Right lobe of liver (tissue), 6 donors: ENCODE measurements at regions not wholly inside any gene's neighbourhood (a gene's known extent, or its start where the extent isn't known, plus 50 kb on each side); places are given as distances from the start of the nearest gene placed in this dataset.
"Not testable (repeated sequence)": the region's sequence is repeated elsewhere in the genome, so short reads cannot be mapped to it uniquely, and the experiment has no call there.

Experiments used
- ATAC-seq, 4 donors: fragments of 200-7000 bp; cut with Tn5 transposase; one replicate each; pipeline ENCODE4 v1.9.1; 2020; ENCODE audit warnings: mild to moderate bottlenecking in 4 of 4, moderate library complexity in 4 of 4
- DNase-seq, 3 donors: peaks; one replicate each; pipeline ENCODE4 v3.0.0-alpha.2; 2020
- H3K27ac ChIP-seq, 3 donors: fragments of 200-600 bp; one replicate each; pipeline ENCODE4 v1.8.0; 2022
- H3K27me3 ChIP-seq, 2 donors: fragments of 200-600 bp; one replicate each; pipeline ENCODE4 v1.8.0; 2022
- H3K36me3 ChIP-seq, 4 donors: fragments of 200-600 bp; sonication (generic) in 1 of 4; one replicate each; pipeline versions ENCODE4 v1.5.1 to v1.8.0; 2017 to 2022; ENCODE audit warnings: control low read depth in 1 of 4
- H3K4me1 ChIP-seq, 4 donors: fragments of 200-600 bp; sonication (generic) in 1 of 4; one replicate each; pipeline versions ENCODE4 v1.5.1 to v1.8.0; 2017 to 2022; ENCODE audit warnings: control low read depth in 1 of 4
- H3K4me3 ChIP-seq, 3 donors: fragments of 200-600 bp; one replicate each; pipeline ENCODE4 v1.8.0; 2022
- H3K9me3 ChIP-seq, 4 donors: fragments of 200-600 bp; sonication (generic) in 1 of 4; one replicate each; pipeline versions ENCODE4 v1.5.1 to v1.8.0; 2017 to 2022; ENCODE audit warnings: control low read depth in 1 of 4
- CTCF ChIP-seq, 4 donors: fragments of 200-600 bp in 3 of 4; fragments of 450-650 bp in 1 of 4; IDR thresholded peaks; one replicate each; pipeline versions ENCODE4 v1.5.1 to v1.8.0; 2016 to 2022; ENCODE audit warnings: antibody characterized with exemption in 4 of 4, mild to moderate bottlenecking in 2 of 4
- POLR2A ChIP-seq: fragments of 450-650 bp; IDR thresholded peaks from one replicate; pipeline ENCODE4 v1.6.1; 2017; ENCODE audit warnings: antibody characterized with exemption, mild to moderate bottlenecking
- WGBS: methylation state at CpG from one replicate; pipeline ENCODE4 v1.1.6; 2018; ENCODE audit warnings: low coverage, low lambda C conversion rate; ENCODE audit not compliant: insufficient coverage; ENCODE audit errors: missing lambda C conversion rate; 5-methylcytosine and 5-hydroxymethylcytosine counted together
- intact Hi-C, 2 donors: fragments of 100-400 bp; cut with DNase I; formaldehyde crosslinking; loops; one replicate each; pipeline versions ENCODE4 v1.11.2 to v1.14.1; 2022
- donor health status: DM: no; HTN: yes; CAD: no.
- donor health status: DM: no; HTN: no; CAD: no.
- donor health status: DM: no; HTN: no; CAD: no.
- donor health status: DM: no; HTN: yes; CAD: no.
- donor health status: DM: no; HTN: yes; CAD: no.

- no peaks in the 10 kb centered on the region for H3K9me3 ChIP-seq
- no peak for ATAC-seq
- H3K36me3 ChIP-seq: no peaks in the 10 kb centered on the region
- H3K27me3 ChIP-seq: no peaks in the 10 kb centered on the region
- no peak for DNase-seq
- no peak overlapping the region for H3K4me3 ChIP-seq
- H3K4me1 ChIP-seq: no peaks in the 10 kb centered on the region
- TF ChIP-seq POLR2A: no peak
- TF ChIP-seq CTCF (IDR thresholded peaks at IDR 0.05): no peak
- intact Hi-C loops: no loop called here
- no peak overlapping the region for H3K27ac ChIP-seq
- 57% methylated on average over 9 of the region's 9 CpGs for WGBS
These were observed 68.5 kb upstream of the PKP2 start for GRCh38 chr12:32964981-32965585.

DNA sequence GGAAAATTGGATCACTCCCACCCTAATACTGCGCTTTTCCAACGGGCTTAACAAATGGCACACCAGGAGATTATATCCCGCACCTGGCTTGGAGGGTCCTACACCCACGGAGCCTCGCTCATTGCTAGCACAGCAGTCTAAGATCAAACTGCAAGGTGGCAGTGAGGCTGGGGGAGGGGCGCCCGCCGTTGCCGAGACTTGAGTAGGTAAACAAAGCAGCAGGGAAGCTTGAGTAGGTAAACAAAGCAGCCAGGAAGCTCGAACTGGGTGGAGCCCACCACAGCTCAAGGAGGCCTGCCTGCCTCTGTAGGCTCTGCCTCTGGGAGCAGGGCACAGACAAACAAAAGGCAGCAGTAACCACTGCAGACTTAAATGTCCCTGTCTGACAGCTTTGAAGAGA lies 59.8 kb upstream of the PKP2 start:
- H3K9me3 ChIP-seq, intact Hi-C loops, DNase-seq, H3K4me3 ChIP-seq, H3K4me1 ChIP-seq, H3K27me3 ChIP-seq, ATAC-seq, H3K27ac ChIP-seq, H3K36me3 ChIP-seq: not testable (repeated sequence)
- WGBS: 89% methylated on average over 4 of the region's 10 CpGs

DNA sequence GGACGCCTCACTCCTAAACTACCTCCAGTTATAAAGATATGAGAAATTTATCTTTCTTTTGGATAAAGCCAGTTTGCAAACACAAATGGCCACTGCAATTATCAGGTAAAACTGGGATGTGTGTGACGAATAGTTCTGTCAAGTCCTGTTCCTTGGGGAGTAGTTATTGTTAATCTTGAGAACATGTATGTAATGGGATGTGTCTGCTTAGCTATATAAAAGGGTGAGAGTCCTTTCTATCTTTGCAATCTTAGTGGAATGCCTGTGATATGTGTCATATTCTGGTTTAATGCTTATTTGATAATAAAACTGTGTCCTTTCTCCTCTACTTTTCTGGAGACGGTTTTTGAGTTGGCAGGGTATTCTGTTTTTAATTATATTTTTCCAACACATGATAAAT lies 56.1 kb upstream of the PKP2 start:
- Histone ChIP-seq H3K27me3 (no peaks in the 10 kb centered on the region), H3K4me1 (no peaks in the 10 kb centered on the region), H3K27ac (no peak overlapping the region), H3K36me3 (no peaks in the 10 kb centered on the region), H3K4me3 (no peak overlapping the region), H3K9me3 (no peaks in the 10 kb centered on the region)
- TF ChIP-seq CTCF (IDR thresholded peaks at IDR 0.05): no peak
- no peak for TF ChIP-seq POLR2A
- DNase-seq: no peak
- ATAC-seq: no peak
- 30% methylated on average over 3 of the region's 3 CpGs for WGBS
- intact Hi-C loops: no loop called here

GRCh38 chr12:32949815-32950214 lies 53.2 kb upstream of the PKP2 start:
- no peaks in the 10 kb centered on the region for H3K36me3 ChIP-seq
- ATAC-seq (no peak), DNase-seq (no peak)
- no peaks in the 10 kb centered on the region for H3K9me3 ChIP-seq
- no peak overlapping the region for H3K4me3 ChIP-seq
- WGBS: 56% methylated on average over 3 of the region's 3 CpGs
- no peaks in the 10 kb centered on the region for H3K4me1 ChIP-seq
- no peak overlapping the region for H3K27ac ChIP-seq
- TF ChIP-seq POLR2A (no peak), CTCF (IDR thresholded peaks at IDR 0.05) (no peak)
- intact Hi-C loops: no loop called here
- H3K27me3 ChIP-seq: no peaks in the 10 kb centered on the region

- no peak overlapping the region for H3K4me3 ChIP-seq
These were observed 50.9 kb upstream of the PKP2 start for GRCh38 chr12:32947206-32948067.

More at GRCh38 chr12:32947206-32948067, 50.9 kb upstream of the PKP2 start:
- Histone ChIP-seq H3K27ac (no peak overlapping the region), H3K27me3 (no peaks in the 10 kb centered on the region), H3K36me3 (no peaks in the 10 kb centered on the region), H3K4me1 (no peaks in the 10 kb centered on the region), H3K9me3 (no peaks in the 10 kb centered on the region)
- TF ChIP-seq POLR2A (no peak), CTCF (IDR thresholded peaks at IDR 0.05) (peak in 2 of 4 donors; percentile 7 to 13)
- WGBS: 79% methylated on average over 4 of the region's 4 CpGs
- DNase-seq (no peak), ATAC-seq (peak in 2 of 4 donors; percentile 22 to 32)
- intact Hi-C loops: no loop called here
